Common myeloid progenitor, CD34-positive (primary cell): ENCODE measurements at regions not wholly inside any gene's neighbourhood (a gene's known extent, or its start where the extent isn't known, plus 50 kb on each side); places are given as distances from the start of the nearest gene placed in this dataset.
"Not testable (repeated sequence)": the region's sequence is repeated elsewhere in the genome, so short reads cannot be mapped to it uniquely, and the experiment has no call there.

Experiments
- CTCF ChIA-PET: fragments of 350-600 bp; sonication (Branson Sonifier 250); formaldehyde crosslinking; loops from one replicate; lab custom pipeline; 2021; ENCODE audit warnings: antibody characterized with exemption; lab: Charles Lee
- POLR2A ChIA-PET: fragments of 350-600 bp; sonication (Branson Sonifier 250); formaldehyde crosslinking; loops from one replicate; lab custom pipeline; 2021; ENCODE audit warnings: antibody characterized with exemption; lab: Charles Lee
- DNase-seq, 3 donors: peaks; one replicate each; pipeline versions ENCODE4 v3.0.0 to v3.0.0-alpha.2; 2013
- H3K27ac ChIP-seq, 2 experiments: 1 replicate in 1 of 2; 2 replicates in 1 of 2; pipeline ENCODE4 v1.7.0; 2013; ENCODE audit warnings: inconsistent platforms in 2 of 2, low read length in 2 of 2, mild to moderate bottlenecking in 2 of 2, low read depth in 1 of 2, moderate library complexity in 1 of 2; ENCODE audit not compliant: severe bottlenecking in 2 of 2, insufficient read depth in 1 of 2, poor library complexity in 1 of 2
- H3K27me3 ChIP-seq, 5 experiments: replicated peaks in 2 of 5; 1 replicate in 3 of 5; 2 replicates in 2 of 5; pipeline versions ENCODE4 v1.6.1 to v1.7.0; 2013; ENCODE audit warnings: low read length in 4 of 5, mild to moderate bottlenecking in 2 of 5, moderate library complexity in 2 of 5, inconsistent platforms in 1 of 5; ENCODE audit not compliant: insufficient read depth in 5 of 5, control insufficient read depth in 4 of 5
- H3K36me3 ChIP-seq, 4 experiments: 1 replicate in 2 of 4; 2 replicates in 2 of 4; pipeline versions ENCODE4 v1.6.1 to v1.7.0; 2013; ENCODE audit warnings: low read length in 3 of 4, control low read depth in 1 of 4, mild to moderate bottlenecking in 1 of 4; ENCODE audit not compliant: control insufficient read depth in 4 of 4, insufficient read depth in 4 of 4
- H3K4me1 ChIP-seq, 4 experiments: 1 replicate in 3 of 4; 2 replicates in 1 of 4; pipeline versions ENCODE4 v1.6.1 to v1.7.1; 2013; ENCODE audit warnings: low read length in 3 of 4, mild to moderate bottlenecking in 3 of 4, control low read depth in 1 of 4, inconsistent platforms in 1 of 4, moderate library complexity in 1 of 4; ENCODE audit not compliant: control insufficient read depth in 4 of 4, insufficient read depth in 4 of 4; ENCODE audit errors: control extremely low read depth in 1 of 4
- H3K4me3 ChIP-seq, 7 experiments: 1 replicate in 4 of 7; 2 replicates in 3 of 7; pipeline versions ENCODE4 v1.5.1 to v1.7.0; 2013; ENCODE audit warnings: mild to moderate bottlenecking in 7 of 7, low read length in 6 of 7, moderate library complexity in 6 of 7, inconsistent platforms in 2 of 7, low read depth in 2 of 7, control low read depth in 1 of 7; ENCODE audit not compliant: insufficient read depth in 4 of 7, control insufficient read depth in 1 of 7; ENCODE audit errors: extremely low read depth in 1 of 7
- H3K9me3 ChIP-seq, 5 experiments: 1 replicate in 4 of 5; 2 replicates in 1 of 5; pipeline versions ENCODE4 v1.6.1 to v1.7.1; 2013; ENCODE audit warnings: low read length in 4 of 5, mild to moderate bottlenecking in 2 of 5, inconsistent platforms in 1 of 5, low read depth in 1 of 5, moderate library complexity in 1 of 5; ENCODE audit not compliant: control insufficient read depth in 4 of 5, insufficient read depth in 2 of 5; ENCODE audit errors: control extremely low read depth in 1 of 5
- WGBS: methylation state at CpG from one replicate; pipeline ENCODE4 v1.1.5; 2013; ENCODE audit not compliant: insufficient coverage; 5-methylcytosine and 5-hydroxymethylcytosine counted together

DNA sequence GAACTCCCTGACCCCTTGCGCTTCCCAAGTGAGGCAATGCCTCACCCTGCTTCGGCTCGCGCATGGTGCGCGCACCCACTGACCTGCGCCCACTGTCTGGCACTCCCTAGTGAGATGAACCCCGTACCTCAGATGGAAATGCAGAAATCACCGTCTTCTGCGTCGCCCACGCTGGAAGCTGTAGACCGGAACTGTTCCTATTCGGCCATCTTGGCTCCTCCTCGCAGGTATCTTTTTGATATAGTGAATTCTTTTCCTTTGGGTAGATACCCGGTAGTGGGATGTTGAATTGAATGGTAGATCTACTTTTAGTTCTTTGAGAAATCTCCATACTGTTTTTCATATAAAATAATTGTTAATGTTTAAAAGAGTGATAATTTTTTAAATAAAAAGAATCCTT lies 57.9 kb upstream of the CENPE start:
- WGBS, result 100% methylated on average over 5 of the region's 16 CpGs
- H3K9me3 ChIP-seq, H3K27me3 ChIP-seq, POLR2A ChIA-PET, CTCF ChIA-PET, H3K4me1 ChIP-seq, H3K4me3 ChIP-seq, DNase-seq, H3K36me3 ChIP-seq, H3K27ac ChIP-seq: not testable (repeated sequence)
